ENCODE measurements at regions not wholly inside any gene's neighbourhood (a gene's known extent, or its start where the extent isn't known, plus 50 kb on each side); places are given as distances from the start of the nearest gene placed in this dataset.

- no CpG with 5 or more reads among the region's 5 CpGs for WGBS (ENCODE audit: extremely low coverage, insufficient read length, low lambda C conversion rate)
- no peaks in the 10 kb centered on the region for H4K20me1 ChIP-seq (ENCODE audit: control insufficient read depth, insufficient read depth, insufficient read length)
- no peak overlapping the region for H4K5ac ChIP-seq (ENCODE audit: insufficient read length, low read depth, low read length)
- no peaks in the 10 kb centered on the region; the same call in 1 of the 2 replicates for H3K27me3 ChIP-seq (ENCODE audit: insufficient read depth, low read length)
- peaks cover 63 to 69% of the 10 kb centered on the region in 2 experiments for H3K9me3 Mint-ChIP-seq
- H3K27me3 Mint-ChIP-seq (ENCODE audit: low read depth) = peaks cover 43% of the 10 kb centered on the region
- TF ChIP-seq CTCF (conservative IDR thresholded peaks at IDR 0.05) = no peak
- H3K56ac ChIP-seq (ENCODE audit: insufficient read length, low read depth, low read length) = no peak overlapping the region
- no peaks in the 10 kb centered on the region for H3K79me2 ChIP-seq (ENCODE audit: insufficient read depth, low read length)
- no peak overlapping the region for H3K18ac ChIP-seq (ENCODE audit: insufficient read length, low read depth, low read length)
- H3K14ac ChIP-seq (ENCODE audit: insufficient read depth, low read length) = no peak overlapping the region
- no peaks in the 10 kb centered on the region for H3K9me3 ChIP-seq (ENCODE audit: control insufficient read depth, low read depth, low read length)
- peaks cover 0 to 2% (median 1%) of the 10 kb centered on the region in 3 experiments; a peak in 4 of 7 replicates for H3K36me3 Mint-ChIP-seq (ENCODE audit: insufficient read depth in 1 of 3, low read depth in 3 of 3)
- H3K79me1 ChIP-seq (ENCODE audit: insufficient read depth, low read depth, low read length, poor library complexity, severe bottlenecking) = no peaks in the 10 kb centered on the region
- H3K4me1 ChIP-seq (ENCODE audit: insufficient read depth, low read length) = no peaks in the 10 kb centered on the region
- no peaks in the 10 kb centered on the region for H3K23me2 ChIP-seq (ENCODE audit: insufficient read length, low read depth, low read length, poor library complexity, severe bottlenecking)
- no peak overlapping the region for H2AK5ac ChIP-seq (ENCODE audit: insufficient read length, low read length)
- H3K23ac ChIP-seq (ENCODE audit: insufficient read length, low read depth, low read length) = no peak overlapping the region
- DNase-seq = no peak
- H3K4me1 Mint-ChIP-seq = peaks cover 2 to 6% of the 10 kb centered on the region in 2 experiments; a peak in 2 of 4 replicates
- no peak overlapping the region for H2BK12ac ChIP-seq (ENCODE audit: insufficient read length, low read depth, low read length)
- no peak overlapping the region for H3K4me2 ChIP-seq (ENCODE audit: insufficient read depth, insufficient read length, low read length)
- no peak overlapping the region for H4K8ac ChIP-seq (replicated peaks; ENCODE audit: insufficient read length, low read depth, low read length)
- no peak overlapping the region for H3K27ac Mint-ChIP-seq
- no peak overlapping the region for H2AFZ ChIP-seq (ENCODE audit: low read length)
- no peak overlapping the region for H2BK15ac ChIP-seq (ENCODE audit: low read depth, low read length)
- no peak overlapping the region for H3K27ac ChIP-seq (ENCODE audit: insufficient read length, low read depth, low read length)
- no peak overlapping the region for H2BK5ac ChIP-seq (ENCODE audit: insufficient read length, low read length)
- no peak overlapping the region for H3K4me3 Mint-ChIP-seq
- H3K4ac ChIP-seq (ENCODE audit: low read depth, low read length) = no peak overlapping the region
- H2BK20ac ChIP-seq (ENCODE audit: low read depth, low read length, poor library complexity, severe bottlenecking) = no peak overlapping the region
- H3T11ph ChIP-seq (ENCODE audit: low read length) = no peak overlapping the region
- H3K9ac ChIP-seq (ENCODE audit: extremely low read depth, insufficient read length, low read length) = no peak overlapping the region
- no peak overlapping the region for H2BK120ac ChIP-seq (ENCODE audit: low read depth, low read length, poor library complexity, severe bottlenecking)
- H4K91ac ChIP-seq (ENCODE audit: insufficient read length, low read depth, low read length) = no peak overlapping the region
These were observed 51.7 kb upstream of the PJA1 start for GRCh38 chrX:69216911-69217310.
